Right cardiac atrium (tissue), 5 donors: ENCODE measurements at regions not wholly inside any gene's neighbourhood (a gene's known extent, or its start where the extent isn't known, plus 50 kb on each side); places are given as distances from the start of the nearest gene placed in this dataset.
A peak's percentile ranks its signal among the peaks of the same experiment; 100 is the strongest.

Experiments
- ATAC-seq, 2 donors: fragments of 200-7000 bp; cut with Tn5 transposase; one replicate each; pipeline versions ENCODE4 v1.8.0 to v1.9.1; 2020; ENCODE audit warnings: moderate library complexity in 2 of 2, mild to moderate bottlenecking in 1 of 2
- DNase-seq, 3 donors: peaks; one replicate each; pipeline ENCODE4 v3.0.0-alpha.2; 2020
- H3K27ac ChIP-seq: one replicate; pipeline ENCODE4 v1.5.1; 2013; ENCODE audit warnings: mild to moderate bottlenecking, low read length, control low read depth, moderate library complexity
- H3K27me3 ChIP-seq: one replicate; pipeline ENCODE4 v1.6.1; 2013; ENCODE audit not compliant: control insufficient read depth, insufficient read depth
- H3K4me1 ChIP-seq: one replicate; pipeline ENCODE4 v1.6.1; 2013; ENCODE audit warnings: low read length; ENCODE audit not compliant: control insufficient read depth, insufficient read depth
- H3K4me3 ChIP-seq: one replicate; pipeline ENCODE4 v1.5.1; 2013; ENCODE audit warnings: low read length, control low read depth
- H3K9me3 ChIP-seq: one replicate; pipeline ENCODE4 v1.6.1; 2013; ENCODE audit warnings: low read length; ENCODE audit not compliant: control insufficient read depth
- WGBS: extraction: QIAGEN DNeasy Blood & Tissue Kit; methylation state at CpG from one replicate; pipeline ENCODE4 v1.1.7; 2013; 5-methylcytosine and 5-hydroxymethylcytosine counted together
- intact Hi-C, 4 donors: fragments of 100-400 bp; cut with DNase I; formaldehyde crosslinking; loops; one replicate each; pipeline versions ENCODE4 v1.11.0 to v1.14.0; 2022 to 2023
- donor health status: healthy with polysubstance abuse.
- donor health status: DM: no; HTN: yes; CAD: no.
- donor health status: DM: no; HTN: no; CAD: no.
- donor health status: DM: no; HTN: yes; CAD: no; lungs with severe emphysema.
- donor health status: DM: yes; HTN: yes; CAD: no.

GRCh38 chr1:221439008-221439746 lies 302.7 kb downstream of the DUSP10 start:
- no peak overlapping the region for H3K4me3 ChIP-seq
- WGBS: 66% methylated on average over 4 of the region's 4 CpGs
- no peaks in the 10 kb centered on the region for H3K4me1 ChIP-seq
- ATAC-seq: peak in 1 of 2 donors; percentile 46
- intact Hi-C loops: loop anchor here (5.0 to 10.0 kb wide), 4 partner anchors 174 to 564 kb away; partner anchors contain the start of gene HLX (in 2 of the 4)
- H3K9me3 ChIP-seq: no peaks in the 10 kb centered on the region
- no peak for DNase-seq
- H3K27ac ChIP-seq: no peak overlapping the region
- no peaks in the 10 kb centered on the region for H3K27me3 ChIP-seq

DNA sequence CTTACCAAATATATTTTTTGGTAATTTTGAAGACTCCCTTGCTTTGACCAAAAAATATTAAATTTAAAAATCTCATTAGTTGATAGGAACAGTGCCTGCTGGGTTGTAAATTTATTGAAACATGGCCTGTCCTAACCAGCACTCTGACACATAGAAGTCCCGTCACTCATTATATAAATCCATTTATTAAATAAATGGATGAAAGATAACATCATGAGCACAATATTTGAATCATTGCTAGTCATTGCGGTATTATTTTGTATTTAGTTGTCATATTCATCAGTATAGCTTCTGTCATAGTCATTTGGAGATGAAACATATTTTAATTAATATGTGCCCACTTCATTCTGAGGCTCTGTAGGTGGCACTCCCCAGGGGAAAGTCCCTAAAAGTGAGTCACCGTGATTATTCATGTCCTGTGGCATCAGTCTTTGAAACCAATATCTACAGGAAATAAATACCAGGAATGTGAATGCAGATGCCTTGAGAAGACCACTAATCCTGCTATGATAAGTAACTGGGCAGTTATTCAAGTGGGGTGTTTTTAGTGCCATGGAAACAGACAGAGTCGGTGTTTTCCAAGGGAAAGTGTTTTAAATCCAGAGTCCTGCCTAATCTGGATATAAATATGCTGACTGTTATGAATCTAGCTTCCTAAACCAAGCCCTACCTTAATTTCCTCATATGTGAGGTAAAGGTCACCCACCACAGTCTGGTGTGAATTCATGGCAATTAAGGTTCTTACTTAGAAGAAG lies 302.0 kb downstream of the DUSP10 start:
- intact Hi-C loops: loop anchor here (5.0 to 10.0 kb wide), 4 partner anchors 175 to 565 kb away; partner anchors contain the start of gene HLX (in 2 of the 4)
- no peak for DNase-seq
- WGBS: 48% methylated on average over 4 of the region's 4 CpGs
- H3K4me1 ChIP-seq: no peaks in the 10 kb centered on the region
- no peaks in the 10 kb centered on the region for H3K9me3 ChIP-seq
- ATAC-seq: peak; percentile 41 to 65
- no peaks in the 10 kb centered on the region for H3K27me3 ChIP-seq
- H3K27ac ChIP-seq: no peak overlapping the region
- no peak overlapping the region for H3K4me3 ChIP-seq

DNA sequence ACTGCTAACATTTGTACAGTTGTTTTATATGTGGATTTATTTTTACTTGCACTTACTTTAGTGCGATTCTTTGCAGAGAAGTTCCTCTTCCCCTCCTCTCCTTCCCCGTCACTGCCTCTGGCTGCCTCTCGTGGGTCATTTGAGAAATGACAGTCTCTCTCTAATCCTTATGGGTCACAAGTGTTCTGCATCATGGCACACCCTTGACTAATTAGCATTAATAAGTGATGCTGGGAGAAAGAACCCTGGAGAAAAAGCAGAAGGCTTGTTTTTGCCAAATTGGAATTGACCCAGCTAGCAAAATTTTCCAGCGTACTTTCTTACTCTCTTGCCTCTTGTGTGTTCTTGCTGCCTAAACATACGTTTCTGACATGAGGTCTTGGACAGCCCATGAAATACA lies 301.2 kb downstream of the DUSP10 start:
- H3K27ac ChIP-seq: no peak overlapping the region
- ATAC-seq: peak; percentile 62 to 74
- no peaks in the 10 kb centered on the region for H3K27me3 ChIP-seq
- WGBS: 24% methylated on average over 5 of the region's 5 CpGs
- H3K4me3 ChIP-seq: no peak overlapping the region
- H3K4me1 ChIP-seq: no peaks in the 10 kb centered on the region
- DNase-seq: peak in 2 of 3 donors; percentile 51 to 52
- no peaks in the 10 kb centered on the region for H3K9me3 ChIP-seq
- intact Hi-C loops: no loop called here

GRCh38 chr1:221442056-221442455 lies 299.8 kb downstream of the DUSP10 start:
- ATAC-seq (no peak), DNase-seq (no peak)
- intact Hi-C loops: no loop called here
- 62% methylated on average over 3 of the region's 3 CpGs for WGBS
- Histone ChIP-seq H3K27ac (no peak overlapping the region), H3K4me1 (no peaks in the 10 kb centered on the region), H3K4me3 (no peak overlapping the region), H3K9me3 (no peaks in the 10 kb centered on the region), H3K27me3 (no peaks in the 10 kb centered on the region)

- ATAC-seq (no peak), DNase-seq (peak in 2 of 3 donors; percentile 38 to 68)
- Histone ChIP-seq H3K9me3 (no peaks in the 10 kb centered on the region), H3K4me3 (no peak overlapping the region), H3K27ac (no peak overlapping the region), H3K4me1 (no peaks in the 10 kb centered on the region), H3K27me3 (no peaks in the 10 kb centered on the region)
- intact Hi-C loops: no loop called here
- 58% methylated on average over 6 of the region's 6 CpGs for WGBS
These were observed 297.5 kb downstream of the DUSP10 start for GRCh38 chr1:221444346-221444745.

DNA sequence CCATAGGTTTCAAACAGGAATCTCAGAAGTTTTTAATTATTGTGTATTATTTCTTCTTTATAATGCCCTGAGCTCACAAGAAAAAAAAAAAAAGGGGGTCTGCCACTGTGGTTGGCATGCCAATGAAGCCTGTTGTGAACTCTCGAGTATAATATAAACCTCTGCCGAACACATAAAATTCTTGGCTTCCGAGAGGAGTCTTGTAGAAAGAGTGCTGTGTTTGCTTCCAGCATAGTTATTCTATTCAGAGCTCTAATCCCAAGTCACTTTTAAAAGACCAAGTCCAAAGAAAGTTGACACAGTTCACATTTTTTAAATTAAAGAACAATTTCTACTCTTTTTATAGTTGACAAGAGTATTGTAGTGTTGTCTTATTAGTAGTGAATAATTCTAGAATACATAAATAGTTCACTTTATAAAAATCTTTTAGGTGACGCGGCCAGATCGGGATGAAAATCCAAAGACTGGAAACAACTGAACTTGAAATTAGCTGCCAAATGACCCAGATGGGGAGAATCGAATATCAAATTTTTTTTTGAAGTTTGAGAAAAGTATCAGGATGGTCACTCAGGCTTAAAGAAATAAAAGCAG lies 293.2 kb downstream of the DUSP10 start:
- Histone ChIP-seq H3K4me1 (no peaks in the 10 kb centered on the region), H3K27me3 (no peaks in the 10 kb centered on the region), H3K4me3 (no peak overlapping the region), H3K27ac (no peak overlapping the region), H3K9me3 (no peaks in the 10 kb centered on the region)
- DNase-seq (no peak), ATAC-seq (no peak)
- 63% methylated on average over 7 of the region's 7 CpGs for WGBS
- intact Hi-C loops: no loop called here

- no peak for DNase-seq
- Histone ChIP-seq H3K27ac (no peak overlapping the region), H3K4me1 (no peaks in the 10 kb centered on the region), H3K9me3 (no peaks in the 10 kb centered on the region), H3K4me3 (no peak overlapping the region), H3K27me3 (no peaks in the 10 kb centered on the region)
- intact Hi-C loops: no loop called here
- 95% methylated on average over 2 of the region's 2 CpGs for WGBS
- no peak for ATAC-seq
These were observed 292.7 kb downstream of the DUSP10 start for GRCh38 chr1:221449194-221449593.

DNA sequence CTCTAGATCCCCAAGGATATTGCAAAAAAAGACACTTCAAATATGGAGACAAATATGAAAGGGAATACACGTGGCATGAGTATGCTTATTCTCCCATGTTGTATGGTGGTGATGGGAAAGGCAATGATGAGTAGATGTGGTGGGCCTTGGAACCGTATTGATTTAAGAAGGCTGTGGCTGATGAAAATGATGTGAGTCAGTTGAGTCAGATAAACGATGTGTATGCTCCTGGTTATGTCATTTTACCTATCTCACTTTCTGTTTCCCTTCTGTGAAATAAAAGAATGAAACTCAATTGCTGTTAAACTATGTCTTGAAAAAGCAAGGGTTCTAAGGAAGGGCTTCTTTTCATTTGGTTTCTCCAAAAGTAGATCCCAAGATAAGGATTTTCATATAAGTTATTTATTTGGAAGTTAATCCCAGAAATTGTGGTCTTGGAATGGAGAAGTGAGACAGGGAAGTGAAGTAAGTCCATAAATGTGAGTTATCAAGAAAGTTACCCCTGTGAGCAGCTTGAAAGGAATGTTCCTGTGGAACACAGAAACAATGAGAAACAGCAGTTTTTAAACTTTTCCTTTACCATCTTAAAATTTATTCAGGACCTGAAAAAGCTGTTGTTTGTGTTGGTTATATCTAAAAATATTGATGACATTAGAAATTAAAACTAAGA lies 292.0 kb downstream of the DUSP10 start:
- Histone ChIP-seq H3K4me1 (no peaks in the 10 kb centered on the region), H3K9me3 (no peaks in the 10 kb centered on the region), H3K4me3 (no peak overlapping the region), H3K27ac (no peak overlapping the region), H3K27me3 (no peaks in the 10 kb centered on the region)
- ATAC-seq: no peak
- WGBS: 84% methylated on average over 3 of the region's 3 CpGs
- intact Hi-C loops: no loop called here
- DNase-seq: no peak

DNA sequence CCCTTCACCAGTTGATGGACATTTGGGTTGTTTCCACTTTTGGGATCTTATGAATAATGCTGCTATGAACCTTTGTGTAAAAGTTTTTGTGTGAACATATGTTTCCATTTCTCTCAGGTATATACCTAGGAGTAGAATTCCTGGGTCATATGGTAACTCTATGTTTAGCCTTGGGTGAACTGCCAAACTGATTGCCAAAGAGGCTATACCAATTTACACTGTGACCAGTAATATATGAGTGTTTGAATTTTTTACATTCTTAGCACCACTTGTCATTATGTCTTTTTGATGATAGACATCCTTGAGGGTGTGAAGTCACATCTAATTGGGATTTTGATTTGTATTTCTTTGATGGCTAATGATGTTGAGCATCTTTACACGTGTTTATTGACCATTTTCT lies 290.1 kb downstream of the DUSP10 start:
- DNase-seq (no peak), ATAC-seq (no peak)
- Histone ChIP-seq H3K9me3 (no peaks in the 10 kb centered on the region), H3K27me3 (no peaks in the 10 kb centered on the region), H3K4me1 (no peaks in the 10 kb centered on the region), H3K27ac (no peak overlapping the region), H3K4me3 (no peak overlapping the region)
- 61% methylated on average over 1 of the region's 1 CpG for WGBS
- intact Hi-C loops: no loop called here

DNA sequence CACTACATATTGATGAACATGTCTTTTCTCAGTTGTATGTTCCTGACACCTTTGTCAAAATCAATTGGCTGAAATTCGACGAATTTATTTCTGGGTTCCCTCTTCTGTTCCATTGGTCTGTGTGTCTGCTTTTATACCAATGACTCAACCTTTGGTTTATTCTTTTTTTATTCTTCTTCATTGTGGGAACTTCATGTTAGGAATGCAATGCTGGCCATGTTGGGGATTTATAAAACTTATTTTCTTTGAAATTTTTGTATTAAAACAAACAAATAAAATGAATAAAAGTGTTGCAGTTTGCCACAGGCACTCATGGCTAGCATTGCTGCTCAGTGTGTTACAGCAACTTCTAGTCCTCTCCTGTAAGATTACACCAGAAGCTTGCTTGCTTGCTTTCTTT lies 287.8 kb downstream of the DUSP10 start:
- no peaks in the 10 kb centered on the region for H3K4me1 ChIP-seq
- no peak overlapping the region for H3K4me3 ChIP-seq
- DNase-seq (no peak), ATAC-seq (no peak)
- H3K9me3 ChIP-seq: no peaks in the 10 kb centered on the region
- H3K27ac ChIP-seq: no peak overlapping the region
- H3K27me3 ChIP-seq: no peaks in the 10 kb centered on the region
- intact Hi-C loops: no loop called here
- WGBS: 85% methylated on average over 2 of the region's 2 CpGs

- no peak for DNase-seq
- no peaks in the 10 kb centered on the region for H3K4me1 ChIP-seq
- no peak for ATAC-seq
- 94% methylated on average over 4 of the region's 4 CpGs for WGBS
- no peak overlapping the region for H3K4me3 ChIP-seq
- no peaks in the 10 kb centered on the region for H3K9me3 ChIP-seq
- H3K27me3 ChIP-seq: no peaks in the 10 kb centered on the region
- intact Hi-C loops: no loop called here
- H3K27ac ChIP-seq: no peak overlapping the region
These were observed 285.0 kb downstream of the DUSP10 start for GRCh38 chr1:221456918-221457317.
